ENCODE measurements at regions not wholly inside any gene's neighbourhood (a gene's known extent, or its start where the extent isn't known, plus 50 kb on each side); places are given as distances from the start of the nearest gene placed in this dataset.

GRCh38 chr6:151154418-151154817, 85.3 kb upstream of the AKAP12 start:
- no peaks in the 10 kb centered on the region for H3K79me2 ChIP-seq (ENCODE audit: insufficient read depth, low read length)
- Mint-ChIP-seq H3K36me3 (ENCODE audit: insufficient read depth in 1 of 3, low read depth in 3 of 3) (no peaks in the 10 kb centered on the region), H3K27me3 (ENCODE audit: low read depth) (no peaks in the 10 kb centered on the region; the same call in 1 of the 2 replicates), H3K27ac (no peak overlapping the region), H3K4me1 (peaks cover 0 to 9% of the 10 kb centered on the region in 2 experiments; a peak in 2 of 4 replicates), H3K9me3 (no peaks in the 10 kb centered on the region), H3K4me3 (no peak overlapping the region)
- no peaks in the 10 kb centered on the region for H3K23me2 ChIP-seq (ENCODE audit: insufficient read length, low read depth, low read length, poor library complexity, severe bottlenecking)
- H3K9ac ChIP-seq (ENCODE audit: extremely low read depth, insufficient read length, low read length): no peak overlapping the region
- TF ChIP-seq, protein P1, sequence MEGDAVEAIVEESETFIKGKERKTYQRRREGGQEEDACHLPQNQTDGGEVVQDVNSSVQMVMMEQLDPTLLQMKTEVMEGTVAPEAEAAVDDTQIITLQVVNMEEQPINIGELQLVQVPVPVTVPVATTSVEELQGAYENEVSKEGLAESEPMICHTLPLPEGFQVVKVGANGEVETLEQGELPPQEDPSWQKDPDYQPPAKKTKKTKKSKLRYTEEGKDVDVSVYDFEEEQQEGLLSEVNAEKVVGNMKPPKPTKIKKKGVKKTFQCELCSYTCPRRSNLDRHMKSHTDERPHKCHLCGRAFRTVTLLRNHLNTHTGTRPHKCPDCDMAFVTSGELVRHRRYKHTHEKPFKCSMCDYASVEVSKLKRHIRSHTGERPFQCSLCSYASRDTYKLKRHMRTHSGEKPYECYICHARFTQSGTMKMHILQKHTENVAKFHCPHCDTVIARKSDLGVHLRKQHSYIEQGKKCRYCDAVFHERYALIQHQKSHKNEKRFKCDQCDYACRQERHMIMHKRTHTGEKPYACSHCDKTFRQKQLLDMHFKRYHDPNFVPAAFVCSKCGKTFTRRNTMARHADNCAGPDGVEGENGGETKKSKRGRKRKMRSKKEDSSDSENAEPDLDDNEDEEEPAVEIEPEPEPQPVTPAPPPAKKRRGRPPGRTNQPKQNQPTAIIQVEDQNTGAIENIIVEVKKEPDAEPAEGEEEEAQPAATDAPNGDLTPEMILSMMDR (conservative IDR thresholded peaks at IDR 0.05): no peak
- WGBS (ENCODE audit: extremely low coverage, insufficient read length, low lambda C conversion rate): no CpG with 5 or more reads among the region's 2 CpGs
- no peaks in the 10 kb centered on the region for H3K9me3 ChIP-seq (ENCODE audit: control insufficient read depth, low read depth, low read length)
- H3T11ph ChIP-seq (ENCODE audit: low read length): no peak overlapping the region
- H2AK5ac ChIP-seq (ENCODE audit: insufficient read length, low read length): no peak overlapping the region
- H3K4me2 ChIP-seq (ENCODE audit: insufficient read depth, insufficient read length, low read length): no peak overlapping the region
- no peak overlapping the region for H2AFZ ChIP-seq (ENCODE audit: low read length)
- H3K14ac ChIP-seq (ENCODE audit: insufficient read depth, low read length): no peak overlapping the region
- H2BK12ac ChIP-seq (ENCODE audit: insufficient read length, low read depth, low read length): no peak overlapping the region
- no peak overlapping the region for H3K4ac ChIP-seq (ENCODE audit: low read depth, low read length)
- no peaks in the 10 kb centered on the region for H4K20me1 ChIP-seq (ENCODE audit: control insufficient read depth, insufficient read depth, insufficient read length)
- no peak overlapping the region for H2BK15ac ChIP-seq (ENCODE audit: low read depth, low read length)
- no peak overlapping the region for H3K27ac ChIP-seq (ENCODE audit: insufficient read length, low read depth, low read length)
- H2BK20ac ChIP-seq (ENCODE audit: low read depth, low read length, poor library complexity, severe bottlenecking): no peak overlapping the region
- H4K91ac ChIP-seq (ENCODE audit: insufficient read length, low read depth, low read length): no peak overlapping the region
- no peak overlapping the region for H2BK5ac ChIP-seq (ENCODE audit: insufficient read length, low read length)
- no peaks in the 10 kb centered on the region for H3K79me1 ChIP-seq (ENCODE audit: insufficient read depth, low read depth, low read length, poor library complexity, severe bottlenecking)
- no peak overlapping the region for H3K18ac ChIP-seq (ENCODE audit: insufficient read length, low read depth, low read length)
- no peak overlapping the region for H2BK120ac ChIP-seq (ENCODE audit: low read depth, low read length, poor library complexity, severe bottlenecking)
- H4K8ac ChIP-seq (replicated peaks; ENCODE audit: insufficient read length, low read depth, low read length): no peak overlapping the region
- H4K5ac ChIP-seq (ENCODE audit: insufficient read length, low read depth, low read length): no peak overlapping the region
- no peaks in the 10 kb centered on the region for H3K4me1 ChIP-seq (ENCODE audit: insufficient read depth, low read length)
- H3K56ac ChIP-seq (ENCODE audit: insufficient read length, low read depth, low read length): no peak overlapping the region
- no peak overlapping the region for H3K23ac ChIP-seq (ENCODE audit: insufficient read length, low read depth, low read length)
- no peaks in the 10 kb centered on the region for H3K27me3 ChIP-seq (ENCODE audit: insufficient read depth, low read length)
- DNase-seq: no peak

Measured in H9 (cell line).